ENCODE measurements at regions not wholly inside any gene's neighbourhood (a gene's known extent, or its start where the extent isn't known, plus 50 kb on each side); places are given as distances from the start of the nearest gene placed in this dataset.
"Not testable (repeated sequence)": the region's sequence is repeated elsewhere in the genome, so short reads cannot be mapped to it uniquely, and the experiment has no call there.

- DNase-seq: peak; percentile 47
Measured at GRCh38 chr2:4140281-4140970, 437.1 kb downstream of the DCDC2C start.

GRCh38 chr2:4144731-4145130 lies 441.4 kb downstream of the DCDC2C start:
- peak; percentile 2 for DNase-seq

GRCh38 chr2:4151521-4151920 lies 448.1 kb downstream of the DCDC2C start:
- DNase-seq: no peak

- no peak for DNase-seq
Measured at GRCh38 chr2:4152051-4152450, 448.7 kb downstream of the DCDC2C start.

GRCh38 chr2:4168834-4169233 lies 465.5 kb downstream of the DCDC2C start:
- DNase-seq: no peak

GRCh38 chr2:4174796-4175195 lies 471.4 kb downstream of the DCDC2C start:
- DNase-seq: no peak

GRCh38 chr2:4175343-4175742 lies 472.0 kb downstream of the DCDC2C start:
- DNase-seq: no peak

- DNase-seq: no peak
Measured at GRCh38 chr2:4180631-4181030, 477.3 kb downstream of the DCDC2C start.

- DNase-seq: no peak
Measured at GRCh38 chr2:4181062-4181461, 477.7 kb downstream of the DCDC2C start.

- DNase-seq: no peak
Measured at GRCh38 chr2:4188561-4188960, 485.2 kb downstream of the DCDC2C start.

- DNase-seq: no peak
Measured at GRCh38 chr2:4190548-4190947, 487.2 kb downstream of the DCDC2C start.

GRCh38 chr2:4192119-4192518 lies 488.7 kb downstream of the DCDC2C start:
- no peak for DNase-seq

GRCh38 chr2:4214444-4215205 lies 511.2 kb downstream of the DCDC2C start:
- no peak for DNase-seq

GRCh38 chr2:4217737-4218136 lies 514.4 kb downstream of the DCDC2C start:
- no peak for DNase-seq

GRCh38 chr2:4219101-4219500 lies 515.7 kb downstream of the DCDC2C start:
- DNase-seq: peak; percentile 56

- DNase-seq: peak; percentile 33
Measured at GRCh38 chr2:4219571-4219970, 516.2 kb downstream of the DCDC2C start.

GRCh38 chr2:4221434-4221833 lies 518.1 kb downstream of the DCDC2C start:
- DNase-seq: no peak

- no peak for DNase-seq
Measured at GRCh38 chr2:4221845-4222244, 518.5 kb downstream of the DCDC2C start.

GRCh38 chr2:4244422-4244821 lies 541.0 kb downstream of the DCDC2C start:
- DNase-seq: not testable (repeated sequence)

- peak; percentile 35 for DNase-seq
Measured at GRCh38 chr2:4246364-4247131, 543.2 kb downstream of the DCDC2C start.

- DNase-seq: no peak
Measured at GRCh38 chr2:4247791-4248190, 544.4 kb downstream of the DCDC2C start.

- DNase-seq: no peak
Measured at GRCh38 chr2:4255491-4255890, 552.1 kb downstream of the DCDC2C start.

- DNase-seq: no peak
Measured at GRCh38 chr2:4256351-4256750, 553.0 kb downstream of the DCDC2C start.

GRCh38 chr2:4258563-4258962 lies 555.2 kb downstream of the DCDC2C start:
- no peak for DNase-seq

All from NCI-H1092 treated with DMSO at 0.1 percent for 48 hours (cell line).